HG03103 (cell line): ENCODE measurements at regions not wholly inside any gene's neighbourhood (a gene's known extent, or its start where the extent isn't known, plus 50 kb on each side); places are given as distances from the start of the nearest gene placed in this dataset.
"Not testable (repeated sequence)": the region's sequence is repeated elsewhere in the genome, so short reads cannot be mapped to it uniquely, and the experiment has no call there.

Experiments used
- ATAC-seq: cut with Tn5 transposase; IDR thresholded peaks from one replicate; pipeline ENCODE4 v1.9.1; 2021; ENCODE audit warnings: low read depth; ENCODE audit not compliant: unreplicated experiment

DNA sequence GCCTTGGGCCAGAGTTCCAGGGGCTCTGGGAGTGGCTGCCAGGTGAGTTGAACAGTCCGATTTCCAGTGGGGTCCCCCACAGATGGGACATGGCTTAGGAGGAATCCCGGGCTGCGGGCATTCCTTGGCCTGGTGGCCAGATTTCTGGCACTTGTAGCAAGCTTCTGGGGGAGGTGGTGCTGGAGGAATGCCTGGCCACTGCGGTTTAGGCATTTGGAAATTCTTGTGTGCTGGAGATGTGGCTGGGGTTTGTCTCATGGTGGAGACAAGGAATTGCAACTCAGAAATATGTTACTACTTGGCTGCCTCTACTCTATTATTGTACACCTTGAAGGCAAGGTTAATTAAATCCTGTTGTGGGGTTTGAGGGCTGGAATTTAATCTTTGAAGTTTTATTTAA is 779.8 kb downstream of the UQCRFS1 start:
- not testable (repeated sequence) for ATAC-seq

GRCh38 chr19:28430214-28430613 is 782.7 kb downstream of the UQCRFS1 start:
- no peak for ATAC-seq

- ATAC-seq: no peak
These were observed 783.6 kb downstream of the UQCRFS1 start for GRCh38 chr19:28429356-28429755.

DNA sequence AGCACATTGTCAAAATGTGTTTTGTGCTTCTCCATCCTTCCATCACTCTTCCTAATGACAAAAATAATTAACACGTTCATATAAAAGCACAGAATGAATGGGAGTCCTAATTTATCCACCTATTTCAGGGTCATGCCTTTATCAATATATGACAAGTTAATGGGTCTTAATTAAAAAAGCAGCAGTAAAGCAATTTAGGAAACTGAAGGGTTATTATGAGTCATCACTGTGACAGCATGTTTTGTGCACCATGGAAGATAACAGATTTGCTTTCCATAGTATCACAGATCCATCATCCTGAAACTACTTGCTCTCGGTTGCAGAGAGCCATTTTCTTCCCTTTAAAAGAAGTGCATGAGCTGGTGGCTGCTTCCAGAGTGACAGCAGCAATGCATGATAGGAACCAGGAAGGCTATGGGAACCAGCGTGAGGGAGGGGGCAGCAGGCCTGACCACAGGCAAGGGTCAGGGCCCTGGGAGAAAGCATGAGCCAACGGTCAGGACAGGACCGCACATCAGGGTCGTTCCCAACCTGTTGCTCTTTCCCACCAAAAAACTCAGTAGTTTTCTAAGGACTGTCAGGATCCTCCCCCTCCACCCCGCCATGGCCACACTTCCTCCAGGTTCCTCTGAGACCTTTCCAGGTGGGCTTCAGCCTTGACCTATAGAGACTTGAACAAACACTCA is 784.1 kb downstream of the UQCRFS1 start:
- ATAC-seq: no peak

DNA sequence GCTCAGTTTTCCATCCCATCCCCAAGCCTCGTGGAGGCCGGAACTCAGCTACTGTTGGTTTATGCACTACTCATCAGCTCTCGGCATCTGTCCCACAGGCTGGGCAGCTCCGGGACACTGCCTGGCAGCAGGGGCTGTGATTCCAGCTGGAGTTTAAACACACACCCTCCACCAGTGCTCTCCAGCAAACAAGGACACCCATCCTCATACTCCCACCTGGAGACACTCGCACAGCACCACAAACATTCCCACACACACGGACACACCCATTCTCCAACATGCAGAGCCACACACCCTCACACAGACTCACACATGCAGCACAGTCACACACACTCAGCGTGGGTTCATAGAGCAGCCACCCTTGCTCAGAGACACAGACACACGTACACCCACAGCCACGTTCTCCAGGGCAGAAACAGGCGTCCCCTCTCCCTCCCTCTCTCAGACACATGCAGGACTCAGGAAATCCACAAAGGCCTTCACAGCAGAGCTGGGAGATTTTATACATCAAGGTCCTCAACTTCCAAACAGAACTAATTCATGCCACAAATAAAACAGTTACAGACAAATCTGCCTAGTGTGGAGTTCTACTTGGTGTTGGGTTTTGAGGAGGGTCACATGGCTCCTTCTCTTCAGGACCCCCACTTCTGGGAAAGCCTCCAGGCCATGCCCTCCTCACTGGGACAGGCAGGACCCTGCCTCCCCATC is 785.4 kb downstream of the UQCRFS1 start:
- no peak for ATAC-seq

GRCh38 chr19:28426730-28427225 is 786.2 kb downstream of the UQCRFS1 start:
- ATAC-seq: no peak

DNA sequence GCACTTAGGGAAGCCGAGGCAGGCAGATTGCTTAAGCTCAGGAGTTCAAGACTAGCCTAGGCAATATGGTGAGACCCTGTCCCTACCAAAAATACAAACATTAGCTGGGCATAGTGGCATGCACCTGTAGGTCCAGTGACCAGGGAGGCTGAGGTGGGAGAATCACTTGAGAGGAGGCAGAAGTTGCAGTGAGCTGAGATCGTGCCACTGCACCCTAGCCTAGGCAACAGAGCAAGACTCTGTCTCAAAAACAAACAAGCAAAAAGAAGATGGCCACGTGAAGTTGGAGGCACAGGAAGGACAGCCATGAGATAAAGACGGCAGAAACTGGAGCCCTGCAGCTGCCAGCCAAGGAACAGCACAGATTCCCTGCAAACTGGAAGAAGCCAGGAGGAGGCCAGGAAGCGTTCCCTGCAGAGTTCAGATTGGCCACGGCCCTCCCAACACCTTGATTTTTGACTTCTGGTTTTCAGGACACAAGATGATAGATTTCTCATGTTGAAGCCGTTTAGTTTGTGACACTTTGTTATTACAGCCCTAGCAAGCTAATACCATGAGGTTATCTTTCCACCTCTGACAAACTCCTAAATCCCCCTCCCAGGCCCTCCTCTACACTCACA is 786.7 kb downstream of the UQCRFS1 start:
- ATAC-seq: no peak

DNA sequence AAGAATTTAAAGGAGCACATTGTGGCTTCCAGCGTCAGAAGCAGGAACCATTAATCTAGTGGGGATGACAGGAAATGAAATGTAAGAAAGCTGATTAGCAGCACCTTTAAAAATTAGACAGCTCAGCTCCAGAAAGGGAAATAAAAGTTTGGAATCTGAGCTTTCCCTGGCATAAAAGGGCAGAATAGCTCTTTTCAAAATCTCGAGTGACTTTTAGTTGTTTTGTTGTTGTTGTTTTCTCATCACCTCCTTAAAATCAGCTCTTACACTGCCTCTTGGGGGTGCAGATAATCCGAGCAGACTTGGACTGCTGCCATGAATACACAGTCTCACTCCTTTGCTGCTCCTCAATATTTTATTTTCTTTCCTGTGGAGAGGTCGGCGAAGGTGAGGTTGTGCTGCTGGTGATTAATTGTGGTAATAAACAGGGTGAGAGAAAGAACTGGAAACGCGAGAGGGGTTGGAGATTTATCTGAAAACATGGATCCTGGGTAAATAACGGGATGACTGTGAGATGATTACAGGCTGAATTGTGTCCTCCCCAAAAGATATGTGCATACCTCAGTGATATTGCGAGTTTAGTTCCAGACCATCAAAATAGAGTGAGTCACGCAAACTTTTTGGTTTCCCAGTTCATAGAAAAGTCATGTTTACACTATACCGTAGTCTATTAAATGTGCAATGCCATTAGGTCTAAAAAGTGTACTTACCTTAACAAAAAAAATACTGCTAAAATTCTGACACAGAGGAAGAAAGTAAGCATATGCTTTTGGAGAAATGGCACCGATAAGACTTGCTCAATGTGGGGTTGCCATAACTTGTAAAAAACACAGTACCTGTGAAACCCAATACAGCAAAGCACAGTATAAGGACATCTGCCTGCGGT is 787.7 kb downstream of the UQCRFS1 start:
- no peak for ATAC-seq

GRCh38 chr19:28424662-28425045 is 788.3 kb downstream of the UQCRFS1 start:
- ATAC-seq: no peak

DNA sequence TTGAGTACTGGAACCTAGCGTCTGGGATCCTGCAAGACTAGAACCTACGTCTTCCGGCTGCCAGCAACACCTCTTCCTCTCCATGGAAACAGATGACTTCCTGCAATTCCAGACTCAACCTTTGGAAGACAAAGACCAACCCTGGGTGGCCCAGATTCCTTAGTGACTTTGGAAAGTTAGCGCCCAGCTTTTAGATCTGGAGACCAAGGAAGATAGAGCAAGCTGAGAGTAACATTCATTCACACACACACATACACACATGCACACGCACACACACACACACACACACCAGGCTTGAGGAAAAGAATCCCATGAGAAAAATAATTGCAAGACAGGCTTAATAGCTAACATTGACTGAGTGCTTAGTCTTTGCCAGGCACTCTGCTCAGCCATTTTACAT is 788.9 kb downstream of the UQCRFS1 start:
- ATAC-seq: no peak

GRCh38 chr19:28422791-28423650 is 789.9 kb downstream of the UQCRFS1 start:
- ATAC-seq: no peak

DNA sequence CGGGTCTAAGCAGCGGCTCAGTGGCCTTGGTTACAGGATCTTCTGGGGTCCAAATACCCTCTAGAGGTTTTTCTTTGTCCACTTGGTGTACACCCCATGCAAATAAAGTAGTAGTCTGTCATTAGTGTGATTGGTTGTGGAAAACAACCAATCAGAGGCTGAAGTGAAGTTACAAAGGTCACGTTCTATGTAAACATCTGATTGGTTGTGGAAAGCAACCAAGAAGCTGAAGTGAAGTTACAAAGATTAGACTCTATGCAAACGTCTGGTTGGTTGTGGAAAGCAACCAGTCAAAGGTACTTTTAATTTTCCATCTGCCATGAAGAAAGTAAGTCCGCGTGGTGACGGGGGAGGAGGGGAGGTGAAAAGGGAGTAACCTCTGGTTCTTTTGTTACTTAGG is 790.9 kb downstream of the UQCRFS1 start:
- ATAC-seq: no peak

DNA sequence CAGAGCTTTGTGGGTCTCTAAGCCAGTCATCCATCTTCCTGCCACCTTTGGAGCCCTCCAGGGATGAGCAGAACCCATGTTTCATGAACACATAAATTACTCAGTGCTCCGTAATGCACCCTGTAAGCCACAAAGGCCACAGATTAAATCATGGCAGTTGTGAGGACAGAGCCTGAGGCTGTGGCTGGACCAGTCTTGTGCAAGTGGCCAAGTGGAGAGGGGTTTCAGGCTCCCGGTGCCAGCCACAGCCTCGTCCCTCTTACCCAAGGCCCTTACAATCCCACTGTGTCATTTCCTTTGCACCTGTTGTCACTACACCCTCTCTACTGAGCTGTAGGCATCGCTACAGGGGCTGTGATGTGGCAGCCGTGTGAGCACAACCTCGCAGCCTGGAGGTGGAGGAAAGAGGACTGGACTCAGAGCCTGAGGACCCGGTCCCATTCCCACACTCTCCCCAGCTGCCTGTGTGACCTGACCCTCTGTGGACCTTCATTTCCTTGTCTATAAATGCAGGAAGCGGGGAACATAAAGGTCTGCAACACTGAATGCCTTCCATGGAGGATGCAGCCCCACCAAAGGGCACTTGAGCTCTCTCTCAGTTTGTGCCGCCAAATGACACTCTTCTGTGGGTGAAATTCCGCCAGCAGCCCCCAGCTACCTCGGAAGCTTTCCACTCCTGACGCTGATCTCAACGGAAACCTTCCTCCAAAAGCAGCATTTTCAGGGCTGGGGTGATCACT is 792.0 kb downstream of the UQCRFS1 start:
- no peak for ATAC-seq

DNA sequence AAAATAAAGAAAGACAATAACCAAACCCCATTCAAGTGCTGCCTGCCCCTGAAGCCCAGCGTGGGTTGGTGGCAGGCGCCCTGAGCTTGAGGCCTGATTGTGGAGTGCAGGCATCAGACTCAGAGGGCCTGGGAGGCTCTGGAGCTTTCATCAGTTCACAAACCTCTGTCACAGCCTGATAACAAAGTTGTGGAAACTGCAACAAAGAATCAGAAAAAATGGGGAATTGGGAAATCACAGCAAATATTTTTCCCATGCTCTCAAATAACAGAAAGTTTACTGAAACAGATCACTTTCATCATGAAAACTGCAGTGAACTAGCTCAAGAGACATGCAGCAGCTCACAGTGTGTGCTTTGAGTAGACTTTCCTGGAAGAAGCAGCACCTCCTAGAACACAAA is 793.6 kb downstream of the UQCRFS1 start:
- ATAC-seq: no peak

- ATAC-seq: no peak
These were observed 795.6 kb downstream of the UQCRFS1 start for GRCh38 chr19:28417361-28417760.

DNA sequence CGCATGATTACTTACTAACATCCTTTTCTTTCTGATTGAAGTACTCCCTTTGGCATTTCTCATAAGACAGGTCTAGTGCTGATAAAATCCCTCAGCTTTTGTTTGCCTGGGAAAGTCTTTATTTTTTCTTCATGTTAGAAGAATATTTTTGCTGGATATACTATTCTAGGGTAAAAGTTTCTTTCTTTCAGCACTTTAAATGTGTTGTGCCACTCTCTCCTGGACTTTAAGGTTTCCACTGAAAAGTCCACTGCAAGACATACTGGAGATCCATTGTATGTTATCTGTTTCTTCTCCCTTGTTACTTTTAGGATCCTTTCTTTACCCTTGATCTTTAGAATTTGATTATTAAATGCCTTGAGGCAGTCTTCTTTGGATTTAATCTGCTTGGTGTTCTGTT is 796.7 kb downstream of the UQCRFS1 start:
- no peak for ATAC-seq

- ATAC-seq: no peak
These were observed 798.2 kb downstream of the UQCRFS1 start for GRCh38 chr19:28414748-28415147.

DNA sequence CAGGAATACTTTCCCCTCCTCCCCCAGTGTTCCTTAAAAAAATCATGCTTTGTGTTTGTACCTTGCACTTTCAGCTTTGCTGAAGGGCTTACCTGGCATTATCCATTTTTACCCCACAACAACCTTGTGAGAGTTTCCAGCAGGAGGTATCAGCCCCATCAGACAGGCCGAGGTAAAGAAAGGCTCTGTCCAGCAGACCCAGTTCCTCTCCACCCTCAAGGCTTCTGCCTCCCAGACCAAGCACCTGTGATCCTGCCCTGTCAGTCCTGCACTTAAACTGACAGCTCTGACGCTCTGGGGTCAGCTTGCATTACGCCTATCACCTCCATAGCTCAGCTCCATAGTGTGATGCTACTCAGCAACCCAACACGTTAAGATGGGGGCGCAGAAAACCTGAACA is 803.1 kb downstream of the UQCRFS1 start:
- ATAC-seq: no peak

DNA sequence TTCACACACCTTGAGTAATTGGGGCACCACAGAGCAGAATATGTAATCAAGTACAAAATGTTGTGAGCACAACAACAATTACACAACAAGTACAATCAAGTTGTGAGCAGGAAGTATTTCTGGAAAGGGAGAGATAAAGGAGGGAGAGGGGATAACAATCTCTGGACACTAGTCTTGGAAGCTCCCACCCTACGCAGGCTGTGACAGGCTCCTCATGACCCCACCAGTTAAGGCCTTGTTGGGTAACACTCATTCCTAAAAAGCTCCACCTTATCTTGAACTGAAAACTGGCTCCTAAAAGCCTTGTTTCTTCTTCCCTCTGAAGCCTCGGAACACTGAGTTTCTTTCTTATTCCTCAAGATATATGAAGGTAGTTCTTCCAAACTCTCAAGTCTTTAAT is 806.0 kb downstream of the UQCRFS1 start:
- ATAC-seq: no peak
